Motor neuron (in vitro differentiated cells): ENCODE measurements at regions not wholly inside any gene's neighbourhood (a gene's known extent, or its start where the extent isn't known, plus 50 kb on each side); places are given as distances from the start of the nearest gene placed in this dataset.

Experiments
- ATAC-seq, 8 experiments: fragments of 200-7000 bp; cut with Tn5 transposase; replicated peaks in 6 of 8; 2 replicates each; pipeline ENCODE4 v1.8.0; 2021; ENCODE audit warnings: mild to moderate bottlenecking in 8 of 8, moderate library complexity in 8 of 8
- H3K27ac ChIP-seq, 2 donors: fragments of 250-450 bp; sonication (Bioruptor Pico); 2 replicates each; pipeline ENCODE4 v1.9.0; 2021; ENCODE audit warnings: antibody characterized with exemption in 2 of 2, mild to moderate bottlenecking in 2 of 2, moderate library complexity in 1 of 2
- H3K4me1 ChIP-seq, 2 donors: fragments of 250-450 bp; sonication (Bioruptor Pico); replicated peaks in 1 of 2; 2 replicates each; pipeline ENCODE4 v1.6.1; 2021; ENCODE audit warnings: antibody characterized with exemption in 2 of 2, mild to moderate bottlenecking in 2 of 2, moderate library complexity in 1 of 2
- H3K4me3 ChIP-seq, 5 donors: fragments of 250-450 bp; sonication (Bioruptor Pico); 2 replicates each; pipeline ENCODE4 v1.9.0; 2021; ENCODE audit warnings: antibody characterized with exemption in 5 of 5, mild to moderate bottlenecking in 5 of 5, moderate library complexity in 4 of 5
- WGBS, 10 experiments: fragments of 450-650 bp; shearing (Covaris generic); methylation state at CpG; one replicate each; pipeline ENCODE4 v1.0.0; 2022; 5-methylcytosine and 5-hydroxymethylcytosine counted together
- in situ Hi-C, 9 experiments: fragments of 400-800 bp; cut with MboI; loops; one replicate each; pipeline ENCODE4 v1.15.0; 2021; ENCODE audit warnings: low sequenced_read_pairs in 9 of 9, low pct_unique_long_range_greater_than_20kb in 2 of 9; ENCODE audit not compliant: unreplicated experiment in 9 of 9

DNA sequence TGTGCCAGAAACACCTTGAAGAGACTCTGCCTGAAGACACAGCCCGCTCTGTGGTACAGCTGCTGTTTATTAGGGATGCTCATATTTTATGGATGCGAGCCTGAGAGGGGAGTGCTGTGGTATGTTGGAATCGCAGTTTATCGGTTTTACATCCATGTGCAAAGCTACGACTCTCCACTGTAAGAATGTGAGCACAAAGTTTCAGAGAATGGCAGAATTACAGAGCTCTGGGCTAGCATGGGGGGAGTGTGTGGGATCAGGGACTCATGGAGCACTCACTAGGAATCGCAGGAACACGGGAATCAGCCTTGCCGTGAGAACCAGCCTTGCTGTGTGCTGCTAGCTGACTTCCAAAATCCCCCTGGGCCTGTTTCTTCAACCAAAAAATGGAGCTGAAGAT lies 199.9 kb downstream of the RNF144A start:
- Histone ChIP-seq H3K4me1 (peaks cover 0 to 3% of the 10 kb centered on the region in 2 donors), H3K4me3 (no peak overlapping the region), H3K27ac (no peak overlapping the region)
- no peak for ATAC-seq
- in situ Hi-C loops = loop anchor here in 3 of 9 experiments (25.0 kb wide), 1 partner anchor 1570 kb away; the partner anchor contains the start of gene ID2 (in 3 of the 3)
- WGBS, 10 experiments = 40 to 100% (median 82%) methylated on average over 1 to 5 of the region's 8 CpGs; no CpG with 5 or more reads in 2 of the 10 experiments

DNA sequence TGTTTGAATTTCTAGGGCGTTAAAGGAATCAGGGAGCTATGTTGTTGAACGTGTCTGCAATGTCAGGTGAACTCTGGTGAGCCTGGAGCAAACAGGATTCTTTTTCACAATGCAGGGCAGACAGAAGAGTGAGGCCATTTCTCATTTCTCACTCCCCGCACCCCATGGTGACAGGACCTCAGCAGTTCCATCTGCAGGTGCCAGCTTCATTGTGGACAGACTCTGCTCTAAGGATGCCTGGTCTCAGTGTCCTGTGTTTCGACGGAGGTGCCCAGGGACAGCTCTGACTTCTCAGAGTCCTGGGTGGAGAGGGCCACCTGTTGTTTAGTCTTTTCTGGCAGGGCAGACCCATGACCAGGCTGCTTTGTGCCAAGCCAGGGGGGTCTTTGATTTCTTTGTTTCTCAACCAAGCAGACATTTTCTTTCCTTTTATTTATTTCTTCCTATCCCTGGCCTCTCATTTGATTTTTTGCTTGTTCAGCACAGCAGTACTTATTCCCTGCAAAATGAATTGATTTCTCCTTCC lies 201.5 kb downstream of the RNF144A start:
- 49 to 100% (median 62%) methylated on average over 1 to 5 of the region's 5 CpGs; no CpG with 5 or more reads in 3 of the 10 experiments for WGBS, 10 experiments
- Histone ChIP-seq H3K4me3 (no peak overlapping the region), H3K4me1 (peaks cover 0 to 3% of the 10 kb centered on the region in 2 donors), H3K27ac (no peak overlapping the region)
- peak in 1 of 8 experiments; percentile 10 for ATAC-seq
- in situ Hi-C loops = loop anchor here in 3 of 9 experiments (25.0 kb wide), 1 partner anchor 1569 kb away; the partner anchor contains the start of gene ID2 (in 3 of the 3)

DNA sequence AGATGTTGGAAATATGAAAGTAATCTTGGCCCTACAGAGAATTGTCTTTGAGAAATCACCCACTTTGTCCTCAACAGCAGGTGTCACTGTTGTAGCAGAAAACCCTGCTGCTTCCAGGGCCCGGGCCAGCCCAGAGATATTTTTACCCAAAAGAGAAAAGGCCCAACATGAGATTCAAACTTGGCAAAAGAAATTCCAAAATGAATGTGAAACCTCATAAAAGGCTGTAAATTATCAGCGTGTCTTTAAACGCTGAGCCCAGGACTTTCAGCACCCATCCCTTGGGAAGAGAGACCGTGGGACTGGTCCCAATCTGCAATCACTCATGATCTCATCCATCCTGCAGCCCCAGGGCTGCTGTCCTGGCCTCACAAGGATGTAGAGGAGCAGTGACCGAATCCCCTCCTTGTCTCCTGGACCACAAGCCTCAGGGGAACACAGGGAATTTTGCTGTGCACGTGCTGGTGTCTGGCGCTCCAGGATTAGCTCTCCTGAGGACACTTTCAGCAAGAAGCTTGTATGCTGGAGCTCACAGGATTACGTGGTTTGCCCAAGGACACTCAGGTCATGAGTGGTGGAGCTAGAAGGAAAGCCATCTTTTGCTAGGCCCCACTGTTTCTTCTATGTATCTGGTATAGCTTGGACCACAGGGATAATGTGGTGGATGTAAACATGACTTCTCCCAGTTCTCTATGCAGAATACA lies 202.1 kb downstream of the RNF144A start:
- H3K4me1 ChIP-seq = peaks cover 0 to 3% of the 10 kb centered on the region in 2 donors
- 0 to 70% (median 47%) methylated on average over 1 to 7 of the region's 8 CpGs; no CpG with 5 or more reads in 1 of the 10 experiments for WGBS, 10 experiments
- in situ Hi-C loops = loop anchor here in 3 of 9 experiments (25.0 kb wide), 1 partner anchor 1568 kb away; the partner anchor contains the start of gene ID2 (in 3 of the 3)
- no peak overlapping the region for H3K4me3 ChIP-seq
- peak; percentile 56 to 79 (median 70) for ATAC-seq
- no peak overlapping the region for H3K27ac ChIP-seq

DNA sequence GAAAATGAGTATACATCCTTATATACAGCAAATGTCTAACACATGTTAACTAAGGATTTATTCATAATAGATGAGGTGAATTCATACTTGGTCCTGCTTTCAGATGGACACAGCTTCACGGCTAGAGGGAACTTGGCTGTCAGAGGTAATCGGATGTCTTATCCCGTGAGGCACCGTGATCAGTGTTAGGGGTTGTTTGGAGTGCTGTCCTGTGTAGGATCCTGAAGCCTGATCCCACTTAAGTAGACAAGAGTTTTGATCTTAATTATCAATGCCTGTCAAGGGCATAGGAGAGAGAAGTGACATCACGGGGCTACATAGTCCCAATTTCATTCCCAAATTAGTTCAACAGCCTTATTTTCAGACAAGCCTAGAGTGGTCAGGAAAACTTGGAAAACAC lies 204.6 kb downstream of the RNF144A start:
- Histone ChIP-seq H3K27ac (no peak overlapping the region), H3K4me1 (peaks cover 0 to 3% of the 10 kb centered on the region in 2 donors), H3K4me3 (no peak overlapping the region)
- in situ Hi-C loops = loop anchor here in 3 of 9 experiments (25.0 kb wide), 1 partner anchor 1565 kb away; the partner anchor contains the start of gene ID2 (in 3 of the 3)
- ATAC-seq = no peak
- WGBS, 10 experiments = 33 to 100% (median 82%) methylated on average over 1 to 5 of the region's 5 CpGs; no CpG with 5 or more reads in 2 of the 10 experiments

DNA sequence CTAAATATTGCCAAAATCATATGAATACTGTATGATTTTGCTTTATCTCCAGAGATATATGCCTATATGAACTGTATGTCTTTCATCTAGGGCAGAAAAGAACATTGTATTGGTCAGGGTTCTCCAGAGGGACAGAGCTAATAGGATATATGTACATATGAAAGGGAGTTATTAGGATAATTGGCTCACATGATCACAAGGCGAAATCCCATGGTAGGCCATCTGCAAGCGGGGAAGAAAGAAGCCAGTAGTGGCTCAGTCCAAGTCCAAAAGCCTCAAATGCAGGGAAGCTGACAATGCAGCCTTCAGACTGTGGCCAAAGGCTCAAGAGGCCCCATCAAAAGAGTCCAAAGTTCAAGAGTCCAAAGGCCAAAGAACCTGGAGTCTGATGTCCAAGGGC lies 209.9 kb downstream of the RNF144A start:
- 50 to 95% (median 68%) methylated on average over 1 to 2 of the region's 2 CpGs; no CpG with 5 or more reads in 3 of the 10 experiments for WGBS, 10 experiments
- no peak overlapping the region for H3K4me3 ChIP-seq
- no peak for ATAC-seq
- H3K4me1 ChIP-seq = no peaks in the 10 kb centered on the region
- H3K27ac ChIP-seq = no peak overlapping the region
- in situ Hi-C loops = no loop called here

DNA sequence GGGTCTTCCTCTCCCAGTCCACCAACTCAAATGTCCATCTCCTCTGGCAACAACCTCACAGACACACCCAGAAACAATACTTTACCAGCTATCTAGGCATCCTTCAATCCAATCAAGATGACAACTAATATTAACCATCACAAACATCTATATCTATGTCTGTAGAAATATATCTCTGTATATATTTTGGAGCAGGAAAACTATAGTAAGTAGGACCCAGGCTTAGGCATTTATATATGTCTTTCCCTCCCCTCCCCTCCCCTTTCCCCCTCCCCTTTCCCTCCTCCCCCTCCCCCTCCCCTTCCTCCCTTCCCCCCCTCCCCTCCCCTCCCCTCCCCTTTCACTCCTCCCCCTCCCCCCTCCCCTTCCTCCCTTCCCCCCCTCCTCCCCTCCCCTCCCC lies 210.5 kb downstream of the RNF144A start:
- no peak overlapping the region for H3K27ac ChIP-seq
- ATAC-seq = no peak
- in situ Hi-C loops = no loop called here
- H3K4me3 ChIP-seq = no peak overlapping the region
- no peaks in the 10 kb centered on the region for H3K4me1 ChIP-seq

DNA sequence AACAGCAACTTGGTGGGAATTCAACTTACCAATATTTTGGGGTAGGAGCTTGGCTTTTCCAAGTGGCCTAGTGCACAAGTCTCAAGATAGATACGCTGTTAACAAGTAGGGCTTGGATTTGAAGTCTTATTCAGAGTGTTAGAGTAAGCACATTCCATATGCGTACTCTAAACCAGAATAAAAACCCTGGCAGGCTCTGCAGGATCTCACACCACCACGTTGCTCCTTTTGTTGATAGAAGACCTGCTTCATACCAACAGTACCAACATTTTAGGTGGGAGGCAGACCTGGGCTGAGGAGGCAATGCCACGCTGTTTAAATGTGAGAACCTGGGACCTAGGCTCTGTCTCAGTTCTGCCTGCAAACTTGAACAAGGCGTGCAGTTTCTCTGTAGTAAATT lies 214.0 kb downstream of the RNF144A start:
- WGBS, 10 experiments = 0 to 100% (median 71%) methylated on average over 1 to 5 of the region's 5 CpGs; no CpG with 5 or more reads in 4 of the 10 experiments
- in situ Hi-C loops = no loop called here
- Histone ChIP-seq H3K4me3 (no peak overlapping the region), H3K27ac (no peak overlapping the region), H3K4me1 (no peaks in the 10 kb centered on the region)
- no peak for ATAC-seq

DNA sequence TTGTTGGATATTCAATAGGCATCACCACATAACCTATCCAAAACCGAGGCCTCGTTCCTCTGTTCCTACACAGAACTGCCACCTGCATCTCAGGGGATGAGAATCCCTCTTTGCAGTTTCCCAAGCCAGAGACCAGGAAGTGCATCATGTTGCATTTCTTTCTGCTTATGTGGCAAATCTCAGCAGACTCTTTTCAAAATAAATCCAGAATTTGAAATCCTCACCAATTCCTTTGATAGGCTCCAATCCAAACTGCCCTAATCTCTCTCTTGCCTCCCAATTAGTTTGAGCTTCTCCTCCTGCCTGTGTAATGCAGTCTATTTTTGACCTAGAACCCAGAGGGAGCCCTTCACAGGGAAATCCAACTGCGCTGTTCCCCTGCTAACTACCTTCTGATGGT lies 215.5 kb downstream of the RNF144A start:
- H3K4me1 ChIP-seq = no peaks in the 10 kb centered on the region
- in situ Hi-C loops = no loop called here
- WGBS, 10 experiments = 60 to 100% (median 89%) methylated on average over 2 to 3 of the region's 3 CpGs; no CpG with 5 or more reads in 6 of the 10 experiments
- no peak overlapping the region for H3K27ac ChIP-seq
- no peak overlapping the region for H3K4me3 ChIP-seq
- no peak for ATAC-seq

DNA sequence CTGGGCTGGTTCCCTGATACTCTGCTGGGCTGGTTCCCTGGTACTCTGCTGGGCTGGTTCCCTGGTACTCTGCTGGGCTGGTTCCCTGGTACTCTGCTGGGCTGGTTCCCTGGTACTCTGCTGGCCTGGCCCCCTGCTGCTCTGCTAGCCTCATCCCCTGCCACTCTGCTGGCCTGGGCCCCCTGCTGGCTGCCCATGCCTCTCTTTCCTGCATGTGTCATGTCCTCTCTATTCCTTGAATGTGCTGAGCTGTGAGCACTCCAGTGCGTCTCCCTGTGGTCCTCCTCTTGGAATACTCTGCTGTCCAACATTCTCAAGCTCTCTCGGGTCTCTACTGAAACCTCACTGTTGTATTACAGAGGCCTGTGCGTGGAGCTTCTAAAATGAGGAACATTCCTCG lies 216.3 kb downstream of the RNF144A start:
- in situ Hi-C loops = no loop called here
- no peak overlapping the region for H3K27ac ChIP-seq
- peak in 2 of 8 experiments; percentile 31 to 66 for ATAC-seq
- no peak overlapping the region for H3K4me3 ChIP-seq
- WGBS, 10 experiments = 67 to 100% (median 81%) methylated on average over 1 to 3 of the region's 4 CpGs; no CpG with 5 or more reads in 5 of the 10 experiments
- no peaks in the 10 kb centered on the region for H3K4me1 ChIP-seq

DNA sequence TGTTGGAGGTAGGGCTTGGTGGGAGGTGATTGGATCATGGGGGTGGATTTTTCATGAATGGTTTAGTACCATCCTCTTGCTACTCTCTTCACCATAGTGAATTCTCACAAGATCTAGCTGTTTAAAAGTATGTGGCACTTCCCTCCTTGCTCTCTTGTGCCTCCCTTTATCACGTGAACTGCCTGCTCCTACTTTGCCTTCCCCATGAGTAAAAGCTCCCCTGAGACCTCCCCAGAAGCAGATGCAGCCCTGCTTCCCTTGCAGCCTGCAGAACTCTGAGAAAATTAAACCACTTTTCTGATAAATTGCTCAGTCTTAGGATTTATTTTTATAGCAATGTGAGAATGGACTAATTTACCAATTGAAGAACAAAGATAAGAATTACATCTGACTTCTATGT lies 223.1 kb downstream of the RNF144A start:
- H3K4me1 ChIP-seq = no peaks in the 10 kb centered on the region
- no peak overlapping the region for H3K27ac ChIP-seq
- H3K4me3 ChIP-seq = no peak overlapping the region
- in situ Hi-C loops = no loop called here
- 0 to 83% (median 40%) methylated on average over 1 of the region's 1 CpG; no CpG with 5 or more reads in 1 of the 10 experiments for WGBS, 10 experiments
- peak in 4 of 8 experiments; percentile 28 to 83 (median 75) for ATAC-seq

DNA sequence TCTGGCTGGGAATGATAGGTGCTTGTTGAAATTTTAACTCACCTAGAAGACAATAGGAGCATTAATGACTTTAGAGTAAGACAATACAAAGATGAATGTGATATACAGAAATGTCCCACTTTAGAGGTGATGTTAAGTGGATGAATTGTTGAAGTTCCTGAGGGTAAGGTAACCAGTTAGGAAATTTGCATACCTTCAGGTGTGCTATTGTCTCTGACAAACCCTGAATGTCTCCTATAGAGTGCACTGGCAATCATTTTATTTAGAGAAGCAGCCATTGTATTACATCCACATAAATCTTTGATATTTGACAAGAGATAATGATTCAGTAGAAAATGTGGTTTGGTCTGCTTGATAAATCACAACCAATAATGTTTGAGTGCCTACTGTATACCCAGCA lies 228.5 kb downstream of the RNF144A start:
- no peaks in the 10 kb centered on the region for H3K4me1 ChIP-seq
- in situ Hi-C loops = no loop called here
- no peak for ATAC-seq
- H3K4me3 ChIP-seq = no peak overlapping the region
- no peak overlapping the region for H3K27ac ChIP-seq

DNA sequence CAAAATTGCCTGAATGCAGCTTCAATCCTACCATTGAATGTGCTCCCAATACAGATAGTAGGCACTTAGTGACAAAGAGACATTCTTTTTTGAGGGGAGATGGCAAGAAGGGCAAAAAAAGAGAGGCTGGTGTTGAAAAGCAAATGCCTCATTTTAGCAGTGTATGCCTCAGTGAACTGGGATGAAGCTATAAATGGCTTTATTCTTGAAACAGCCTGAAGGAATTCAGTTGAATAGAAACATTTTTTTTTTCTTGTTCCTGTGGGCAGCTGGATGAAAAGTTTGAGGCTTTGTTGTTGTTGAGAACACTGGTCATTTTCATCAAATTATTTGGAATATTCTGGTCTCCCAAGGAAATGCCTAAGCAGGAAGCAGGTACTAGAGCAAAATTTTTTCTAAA lies 228.9 kb downstream of the RNF144A start:
- Histone ChIP-seq H3K4me1 (no peaks in the 10 kb centered on the region), H3K27ac (no peak overlapping the region), H3K4me3 (no peak overlapping the region)
- ATAC-seq = no peak
- in situ Hi-C loops = no loop called here

DNA sequence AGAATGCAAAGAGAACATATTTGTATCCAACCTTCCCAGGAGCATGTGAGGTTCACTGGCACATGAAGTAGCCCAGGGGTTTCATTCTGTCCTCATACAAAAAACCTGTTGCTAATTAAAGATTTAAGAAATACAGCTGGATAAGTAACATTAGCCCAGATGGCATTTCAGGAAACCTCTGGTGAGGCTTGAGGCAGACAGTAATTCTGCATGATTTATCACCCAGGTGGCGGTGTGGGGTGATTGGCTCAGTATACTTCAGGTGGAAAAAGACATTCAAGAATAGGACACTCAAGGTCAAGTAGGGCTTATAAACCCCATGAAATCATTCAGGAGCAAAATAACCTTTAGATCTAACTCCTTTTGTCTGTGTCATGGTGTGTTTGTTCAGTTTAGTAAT lies 237.4 kb downstream of the RNF144A start:
- in situ Hi-C loops = no loop called here
- no peak for ATAC-seq
- Histone ChIP-seq H3K27ac (no peak overlapping the region), H3K4me1 (no peaks in the 10 kb centered on the region), H3K4me3 (no peak overlapping the region)
- WGBS, 10 experiments = 40 to 100% (median 70%) methylated on average over 1 of the region's 1 CpG; no CpG with 5 or more reads in 6 of the 10 experiments
